T1000 (cell line): ENCODE measurements at regions not wholly inside any gene's neighbourhood (a gene's known extent, or its start where the extent isn't known, plus 50 kb on each side); places are given as distances from the start of the nearest gene placed in this dataset.

ENCODE experiments used
- DNase-seq: peaks from one replicate; lab custom pipeline; 2025; ENCODE audit warnings: mixed read lengths; lab: John Stamatoyannopoulos, UW

- DNase-seq: no peak
Observed at GRCh38 chr5:54367844-54368243, 57.5 kb upstream of the ARL15 start.

- DNase-seq: no peak
Observed at GRCh38 chr5:54366707-54367106, 56.3 kb upstream of the ARL15 start.

GRCh38 chr5:54363669-54364068 is 53.3 kb upstream of the ARL15 start:
- no peak for DNase-seq

- DNase-seq: no peak
Observed at GRCh38 chr5:54362992-54363625, 52.7 kb upstream of the ARL15 start.

- DNase-seq: no peak
Observed at GRCh38 chr5:54362434-54362833, 52.1 kb upstream of the ARL15 start.

GRCh38 chr5:54361691-54362411 is 51.5 kb upstream of the ARL15 start:
- DNase-seq: no peak

- DNase-seq: no peak
Observed at GRCh38 chr5:54360925-54361662, 50.7 kb upstream of the ARL15 start.
